SK-N-SH (cell line): ENCODE measurements at regions not wholly inside any gene's neighbourhood (a gene's known extent, or its start where the extent isn't known, plus 50 kb on each side); places are given as distances from the start of the nearest gene placed in this dataset.
"Not testable (repeated sequence)": the region's sequence is repeated elsewhere in the genome, so short reads cannot be mapped to it uniquely, and the experiment has no call there.

Experiments
- CTCF ChIA-PET: fragments of 300-600, 350-600 bp; formaldehyde crosslinking; extraction: SDS; loops from one replicate; lab custom pipeline; 2021; lab: Yijun Ruan, JAX
- POLR2A ChIA-PET: fragments of 350-600 bp; sonication (Branson Sonifier 250); formaldehyde crosslinking; extraction: SDS; loops from one replicate; lab custom pipeline; 2020; ENCODE audit warnings: antibody characterized with exemption, inconsistent platforms; lab: Yijun Ruan, JAX
- DNase-seq: peaks from one replicate; pipeline ENCODE4 v3.0.0; 2012
- H2AFZ ChIP-seq: fragments of 200-600 bp; sonication (generic); 2 replicates; pipeline ENCODE4 v1.8.1; 2016; ENCODE audit warnings: antibody characterized with exemption, mild to moderate bottlenecking, low read depth
- H3F3A ChIP-seq: fragments of 200-600 bp; sonication (generic); replicated peaks from 2 replicates; pipeline ENCODE3; 2016; ENCODE audit warnings: antibody characterized with exemption, mild to moderate bottlenecking; ENCODE audit not compliant: insufficient read depth
- H3K27ac ChIP-seq, 2 experiments: fragments of 200-500 bp in 1 of 2; fragments of 200-600 bp in 1 of 2; sonication (Bioruptor generic) in 1 of 2; sonication (generic), shearing (Covaris generic) in 1 of 2; 2 replicates each; pipeline versions ENCODE4 v1.5.1 to v1.6.1; 2014 to 2016; ENCODE audit warnings: low read depth in 2 of 2, inconsistent platforms in 1 of 2, low read length in 1 of 2, mild to moderate bottlenecking in 1 of 2, mixed read lengths in 1 of 2
- H3K27me3 ChIP-seq: fragments of 200-600 bp; sonication (generic), shearing (Covaris generic); 2 replicates; pipeline ENCODE4 v1.6.1; 2016; ENCODE audit warnings: mixed run types; ENCODE audit not compliant: insufficient read depth
- H3K36me3 ChIP-seq, 2 experiments: fragments of 200-500 bp in 1 of 2; fragments of 200-600 bp in 1 of 2; sonication (Bioruptor generic) in 1 of 2; sonication (generic) in 1 of 2; replicated peaks in 1 of 2; 2 replicates each; pipeline versions ENCODE3 to v1.5.1; 2014 to 2016; ENCODE audit warnings: low read length in 1 of 2, mild to moderate bottlenecking in 1 of 2; ENCODE audit not compliant: insufficient read depth in 2 of 2, control insufficient read depth in 1 of 2
- H3K4me1 ChIP-seq, 2 experiments: fragments of 200-500 bp in 1 of 2; fragments of 200-600 bp in 1 of 2; sonication (Bioruptor generic) in 1 of 2; sonication (generic), shearing (Covaris generic) in 1 of 2; 2 replicates each; pipeline versions ENCODE4 v1.5.1 to v1.6.1; 2014 to 2016; ENCODE audit warnings: low read depth in 1 of 2, low read length in 1 of 2, mixed run types in 1 of 2; ENCODE audit not compliant: insufficient read depth in 2 of 2, control insufficient read depth in 1 of 2
- H3K4me2 ChIP-seq: fragments of 200-600 bp; sonication (generic), shearing (Covaris generic); 2 replicates; pipeline ENCODE4 v1.6.1; 2017; ENCODE audit warnings: mixed run types
- H3K4me3 ChIP-seq, 2 experiments: fragments of 200-500 bp in 1 of 2; fragments of 200-600 bp in 1 of 2; sonication (Bioruptor generic) in 1 of 2; sonication (generic), shearing (Covaris generic) in 1 of 2; 2 replicates each; pipeline versions ENCODE4 v1.5.1 to v1.8.1; 2014 to 2016; ENCODE audit warnings: low read depth in 2 of 2, inconsistent platforms in 1 of 2, low read length in 1 of 2, mild to moderate bottlenecking in 1 of 2, mixed read lengths in 1 of 2, moderate library complexity in 1 of 2
- H3K79me2 ChIP-seq: fragments of 200-600 bp; sonication (generic); 2 replicates; pipeline ENCODE4 v1.8.1; 2017; ENCODE audit warnings: mild to moderate bottlenecking; ENCODE audit not compliant: insufficient read depth
- H3K9ac ChIP-seq: fragments of 200-600 bp; sonication (generic); 2 replicates; pipeline ENCODE4 v1.6.1; 2017; ENCODE audit warnings: mixed run types
- H3K9me2 ChIP-seq: fragments of 200-600 bp; sonication (generic); 2 replicates; pipeline ENCODE4 v1.6.1; 2017; ENCODE audit warnings: mixed run types
- H3K9me3 ChIP-seq: fragments of 200-600 bp; sonication (generic); 2 replicates; pipeline ENCODE4 v1.6.1; 2017; ENCODE audit warnings: mixed run types, mild to moderate bottlenecking, moderate library complexity
- H4K20me1 ChIP-seq: fragments of 200-600 bp; sonication (generic); 2 replicates; pipeline ENCODE4 v1.6.1; 2017; ENCODE audit warnings: mild to moderate bottlenecking, mixed run types; ENCODE audit not compliant: insufficient read depth
- ELF1 ChIP-seq: IDR thresholded peaks from 2 replicates; pipeline ENCODE4 v1.4.0; 2012
- EP300 ChIP-seq, 2 experiments: IDR thresholded peaks; 2 replicates each; pipeline versions ENCODE4 v1.4.0 to v1.6.1; 2012; ENCODE audit warnings: borderline replicate concordance in 1 of 2, low read depth in 1 of 2, low read length in 1 of 2
- FOXJ3 ChIP-seq: sonication (generic); formaldehyde crosslinking; IDR thresholded peaks from 2 replicates; pipeline ENCODE4 v1.5.1; 2020; ENCODE audit warnings: mild to moderate bottlenecking, missing genetic modification reagents
- FOXM1 ChIP-seq: IDR thresholded peaks from 2 replicates; pipeline ENCODE4 v1.4.0; 2012; ENCODE audit warnings: low read depth, mild to moderate bottlenecking
- GATA2 ChIP-seq: sonication (generic); formaldehyde crosslinking; IDR thresholded peaks from 2 replicates; pipeline ENCODE4 v1.5.0; 2020; ENCODE audit warnings: mild to moderate bottlenecking, missing genetic modification reagents
- RCOR1 ChIP-seq: fragments of 150-350 bp; IDR thresholded peaks from 2 replicates; pipeline ENCODE4 v1.6.1; 2017; ENCODE audit warnings: antibody characterized with exemption, low read length
- RXRA ChIP-seq: IDR thresholded peaks from 2 replicates; pipeline ENCODE4 v1.4.0; 2012; ENCODE audit warnings: low read depth, mild to moderate bottlenecking, borderline replicate concordance
- SMC3 ChIP-seq: IDR thresholded peaks from 2 replicates; pipeline ENCODE4 v1.6.1; 2012; ENCODE audit warnings: low read depth, low read length, improper control_type of control experiment
- TAF1 ChIP-seq: IDR thresholded peaks from 2 replicates; pipeline ENCODE4 v1.6.1; 2012; ENCODE audit warnings: low read depth, mild to moderate bottlenecking, low read length, moderate library complexity, borderline replicate concordance
- TCF12 ChIP-seq: IDR thresholded peaks from 2 replicates; pipeline ENCODE4 v1.4.0; 2012
- TEAD4 ChIP-seq: IDR thresholded peaks from 2 replicates; pipeline ENCODE4 v1.4.0; 2012; ENCODE audit warnings: mild to moderate bottlenecking, borderline replicate concordance; ENCODE audit not compliant: insufficient read depth
- WGBS: methylation state at CpG from one replicate; pipeline ENCODE4 v1.1.6; 2017; ENCODE audit warnings: low lambda C conversion rate; 5-methylcytosine and 5-hydroxymethylcytosine counted together
- TF ChIP-seq, protein P1 (sequence below): fragments of 150-350 bp; IDR thresholded peaks from 2 replicates; pipeline ENCODE4 v1.6.1; 2017; ENCODE audit warnings: antibody characterized with exemption, low read length, low read depth, borderline replicate concordance
- TF ChIP-seq, protein P2 (sequence below): IDR thresholded peaks from 2 replicates; pipeline ENCODE4 v1.6.1; 2012; ENCODE audit warnings: mild to moderate bottlenecking, low read depth, low read length, moderate library complexity

DNA sequence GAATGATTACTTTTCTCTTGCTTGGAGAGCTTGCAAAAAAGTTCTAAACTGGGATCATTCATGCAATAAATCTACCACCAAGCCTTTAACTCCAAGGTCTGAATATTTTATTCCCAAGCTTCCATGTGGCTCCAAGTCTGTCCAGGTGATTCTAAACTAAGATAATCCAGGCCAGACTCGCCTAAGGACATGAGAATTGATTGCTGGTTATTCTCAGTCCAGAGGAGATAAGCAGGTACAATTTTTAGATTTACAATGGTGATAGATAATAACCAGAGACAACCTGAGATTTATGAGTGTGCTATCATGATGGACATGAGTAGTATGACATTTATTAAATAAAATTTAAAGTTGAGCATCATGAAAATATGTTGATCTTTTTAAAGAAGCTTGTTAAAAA lies 156.5 kb upstream of the SPRY2 start (continued):
- TF ChIP-seq, protein P1, sequence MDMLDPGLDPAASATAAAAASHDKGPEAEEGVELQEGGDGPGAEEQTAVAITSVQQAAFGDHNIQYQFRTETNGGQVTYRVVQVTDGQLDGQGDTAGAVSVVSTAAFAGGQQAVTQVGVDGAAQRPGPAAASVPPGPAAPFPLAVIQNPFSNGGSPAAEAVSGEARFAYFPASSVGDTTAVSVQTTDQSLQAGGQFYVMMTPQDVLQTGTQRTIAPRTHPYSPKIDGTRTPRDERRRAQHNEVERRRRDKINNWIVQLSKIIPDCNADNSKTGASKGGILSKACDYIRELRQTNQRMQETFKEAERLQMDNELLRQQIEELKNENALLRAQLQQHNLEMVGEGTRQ: no peak
- no peak for TF ChIP-seq SMC3
- TF ChIP-seq, all 33 proteins: peak for 3

DNA sequence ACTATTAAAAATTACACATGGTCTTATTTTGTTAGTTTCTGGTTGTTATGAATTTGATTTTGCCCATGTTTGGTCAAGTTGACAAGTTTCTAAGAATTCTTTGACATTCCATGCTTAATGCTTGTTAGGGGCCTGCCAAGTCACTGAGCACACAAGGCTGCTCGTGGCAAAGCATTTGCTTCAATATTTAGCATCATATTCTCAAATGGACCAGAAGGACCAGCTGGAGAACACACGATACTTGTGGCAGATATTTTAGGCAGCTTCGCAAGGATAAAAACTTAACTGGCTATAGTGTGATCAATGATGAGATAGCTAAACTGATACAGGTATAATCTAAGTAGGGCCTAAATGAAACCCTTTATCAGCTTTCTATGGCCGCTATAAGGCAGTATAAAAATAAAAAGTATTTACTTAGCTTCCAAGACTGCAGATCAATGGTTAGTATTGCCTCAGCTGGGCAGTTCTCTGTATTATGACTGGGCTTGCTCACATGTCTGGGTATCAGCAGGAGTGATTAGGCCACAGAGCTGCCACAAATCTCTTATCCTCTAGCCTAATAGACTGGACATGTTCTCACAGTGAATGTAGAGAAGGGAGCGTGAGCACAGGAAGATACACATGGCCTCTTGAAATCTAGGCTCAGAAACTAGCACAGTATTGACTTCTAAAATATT lies 155.9 kb upstream of the SPRY2 start:
- CTCF ChIA-PET: interaction anchor here (1.0 to 1.1 kb wide), 3 partner anchors 11 to 43 kb away, joined by 3 read pairs; no protein-coding TSS in a partner anchor
- Histone ChIP-seq H3K9me2 (no peaks in the 10 kb centered on the region), H3K27me3 (no peaks in the 10 kb centered on the region), H3K79me2 (no peaks in the 10 kb centered on the region), H3K27ac (peak overlapping the region in 1 of 2 experiments; percentile 72; a peak in 2 of 4 replicates), H3K36me3 (no peaks in the 10 kb centered on the region), H3K9ac (no peak overlapping the region), H4K20me1 (no peaks in the 10 kb centered on the region), H3K4me1 (peaks cover 0 to 5% of the 10 kb centered on the region in 2 experiments; a peak in 2 of 4 replicates), H2AFZ (no peak overlapping the region), H3K4me2 (no peak overlapping the region), H3K9me3 (no peaks in the 10 kb centered on the region), H3K4me3 (no peak overlapping the region), H3F3A (no peaks in the 10 kb centered on the region)
- peak; percentile 11 for DNase-seq
- POLR2A ChIA-PET: no interaction called here
- WGBS: 80% methylated on average over 5 of the region's 5 CpGs
- TF ChIP-seq TEAD4: no peak
- TF ChIP-seq EP300 (IDR thresholded peaks at IDR 0.05; ENCODE audit: borderline replicate concordance in 1 of 2, low read depth in 1 of 2, low read length in 1 of 2): no peak
- no peak for TF ChIP-seq RCOR1
- 0 out of 2 replicates have a peak, but pooled peaks have one; percentile 8 for TF ChIP-seq GATA2
- TF ChIP-seq FOXJ3 (CRISPR knock-in tag): no peak
- TF ChIP-seq ELF1: no peak

DNA sequence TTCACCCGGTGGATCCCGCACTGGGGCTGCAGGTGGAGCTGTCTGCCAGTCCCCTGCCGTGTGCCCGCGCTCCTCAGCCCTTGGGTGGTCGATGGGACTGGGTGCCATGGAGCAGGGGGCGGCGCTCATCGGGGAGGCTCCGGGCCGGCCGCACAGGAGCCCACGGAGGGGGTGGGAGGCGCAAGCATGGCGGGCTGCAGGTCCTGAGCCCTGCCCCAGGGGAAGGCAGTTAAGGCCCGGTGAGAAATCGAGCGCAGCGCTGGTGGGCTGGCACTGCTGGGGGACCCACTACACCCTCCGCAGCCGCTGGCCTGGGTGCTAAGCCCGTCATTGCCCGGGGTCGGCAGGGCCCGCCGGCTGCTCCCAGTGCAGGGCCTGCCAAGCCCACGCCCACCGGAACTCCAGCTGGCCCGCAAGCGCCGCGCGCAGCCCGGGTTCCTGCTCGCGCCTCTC lies 149.6 kb upstream of the SPRY2 start:
- H3K9me2 ChIP-seq, H3K27me3 ChIP-seq, H3K36me3 ChIP-seq, H3K4me1 ChIP-seq, H3K79me2 ChIP-seq, H3K9ac ChIP-seq, H3K27ac ChIP-seq, DNase-seq, H3K4me2 ChIP-seq, H3F3A ChIP-seq, CTCF ChIA-PET, H3K9me3 ChIP-seq, H3K4me3 ChIP-seq, H2AFZ ChIP-seq, POLR2A ChIA-PET, H4K20me1 ChIP-seq: not testable (repeated sequence)
- WGBS: 100% methylated on average over 7 of the region's 36 CpGs

DNA sequence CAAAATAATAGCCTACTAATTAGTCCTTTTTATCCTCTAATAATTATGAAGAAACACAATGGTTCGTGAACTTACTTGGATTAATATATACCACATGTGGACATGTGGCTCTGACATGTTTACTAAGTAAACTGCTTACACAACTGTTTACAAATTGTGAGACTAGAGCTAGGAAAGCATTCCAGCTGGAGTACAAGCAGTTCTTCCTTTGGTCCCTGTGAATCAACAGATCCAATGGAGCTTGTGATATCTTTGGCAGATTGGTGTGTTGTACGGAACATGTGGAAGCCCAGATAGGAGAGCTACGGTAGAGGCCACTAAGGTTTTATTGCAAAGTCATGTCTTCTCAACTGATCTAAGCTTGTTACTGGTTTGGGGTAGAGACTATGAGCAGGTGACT lies 145.5 kb upstream of the SPRY2 start:
- no peak for DNase-seq
- Histone ChIP-seq H3K36me3 (no peaks in the 10 kb centered on the region), H3K27me3 (no peaks in the 10 kb centered on the region), H4K20me1 (no peaks in the 10 kb centered on the region), H3F3A (no peaks in the 10 kb centered on the region), H3K27ac (no peak overlapping the region), H3K9me2 (no peaks in the 10 kb centered on the region), H3K4me1 (no peaks in the 10 kb centered on the region), H3K4me3 (no peak overlapping the region), H3K4me2 (no peak overlapping the region), H3K79me2 (no peaks in the 10 kb centered on the region), H3K9me3 (no peaks in the 10 kb centered on the region), H3K9ac (no peak overlapping the region), H2AFZ (no peak overlapping the region)
- CTCF ChIA-PET: interaction anchor here (0.6 to 1.5 kb wide), 2 partner anchors 11 to 132 kb away, joined by 3 read pairs; no protein-coding TSS in a partner anchor
- POLR2A ChIA-PET: no interaction called here
- WGBS: 61% methylated on average over 3 of the region's 3 CpGs
- TF ChIP-seq TEAD4: no peak
- TF ChIP-seq SMC3: no peak
- TF ChIP-seq TAF1: no peak
- TF ChIP-seq, protein P2, sequence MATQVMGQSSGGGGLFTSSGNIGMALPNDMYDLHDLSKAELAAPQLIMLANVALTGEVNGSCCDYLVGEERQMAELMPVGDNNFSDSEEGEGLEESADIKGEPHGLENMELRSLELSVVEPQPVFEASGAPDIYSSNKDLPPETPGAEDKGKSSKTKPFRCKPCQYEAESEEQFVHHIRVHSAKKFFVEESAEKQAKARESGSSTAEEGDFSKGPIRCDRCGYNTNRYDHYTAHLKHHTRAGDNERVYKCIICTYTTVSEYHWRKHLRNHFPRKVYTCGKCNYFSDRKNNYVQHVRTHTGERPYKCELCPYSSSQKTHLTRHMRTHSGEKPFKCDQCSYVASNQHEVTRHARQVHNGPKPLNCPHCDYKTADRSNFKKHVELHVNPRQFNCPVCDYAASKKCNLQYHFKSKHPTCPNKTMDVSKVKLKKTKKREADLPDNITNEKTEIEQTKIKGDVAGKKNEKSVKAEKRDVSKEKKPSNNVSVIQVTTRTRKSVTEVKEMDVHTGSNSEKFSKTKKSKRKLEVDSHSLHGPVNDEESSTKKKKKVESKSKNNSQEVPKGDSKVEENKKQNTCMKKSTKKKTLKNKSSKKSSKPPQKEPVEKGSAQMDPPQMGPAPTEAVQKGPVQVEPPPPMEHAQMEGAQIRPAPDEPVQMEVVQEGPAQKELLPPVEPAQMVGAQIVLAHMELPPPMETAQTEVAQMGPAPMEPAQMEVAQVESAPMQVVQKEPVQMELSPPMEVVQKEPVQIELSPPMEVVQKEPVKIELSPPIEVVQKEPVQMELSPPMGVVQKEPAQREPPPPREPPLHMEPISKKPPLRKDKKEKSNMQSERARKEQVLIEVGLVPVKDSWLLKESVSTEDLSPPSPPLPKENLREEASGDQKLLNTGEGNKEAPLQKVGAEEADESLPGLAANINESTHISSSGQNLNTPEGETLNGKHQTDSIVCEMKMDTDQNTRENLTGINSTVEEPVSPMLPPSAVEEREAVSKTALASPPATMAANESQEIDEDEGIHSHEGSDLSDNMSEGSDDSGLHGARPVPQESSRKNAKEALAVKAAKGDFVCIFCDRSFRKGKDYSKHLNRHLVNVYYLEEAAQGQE: no peak
- no peak for TF ChIP-seq TCF12
- no peak for TF ChIP-seq FOXM1
- no peak for TF ChIP-seq RXRA
